ENCODE measurements at regions not wholly inside any gene's neighbourhood (a gene's known extent, or its start where the extent isn't known, plus 50 kb on each side); places are given as distances from the start of the nearest gene placed in this dataset.

DNA sequence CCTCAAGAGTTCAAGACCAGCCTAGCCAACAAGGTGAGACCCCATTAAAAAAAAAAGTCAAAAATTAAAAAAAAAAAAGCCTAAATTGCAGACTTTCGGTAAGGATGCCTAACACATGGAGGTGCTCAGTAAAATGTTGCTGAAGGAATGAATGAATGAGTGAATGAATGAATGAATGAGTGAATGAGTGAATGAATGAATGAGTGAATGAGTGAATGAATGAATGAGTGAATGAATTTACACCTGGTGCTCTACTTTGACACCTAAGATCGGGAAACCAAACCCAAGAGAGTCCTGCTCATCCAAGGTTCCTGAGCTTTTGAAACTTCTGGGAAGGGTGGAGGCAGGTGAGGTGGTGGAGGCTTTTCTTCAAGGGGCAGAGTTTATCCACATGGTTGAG is 112.2 kb upstream of the LHX1 start:
- no peaks in the 10 kb centered on the region for H3K36me3 ChIP-seq (ENCODE audit: control insufficient read depth in 2 of 3, insufficient read depth in 3 of 3, low read length in 3 of 3)
- intact Hi-C loops (cut with DNase I): no loop called here
- H3K4me1 ChIP-seq (ENCODE audit: control insufficient read depth in 2 of 3, insufficient read depth in 2 of 3, low read depth in 1 of 3, low read length in 3 of 3): no peaks in the 10 kb centered on the region
- FAIRE-seq (no peak), DNase-seq (no peak)
- H3K9ac ChIP-seq (ENCODE audit: low read length in 3 of 3): no peak overlapping the region
- TF ChIP-seq, protein P1, sequence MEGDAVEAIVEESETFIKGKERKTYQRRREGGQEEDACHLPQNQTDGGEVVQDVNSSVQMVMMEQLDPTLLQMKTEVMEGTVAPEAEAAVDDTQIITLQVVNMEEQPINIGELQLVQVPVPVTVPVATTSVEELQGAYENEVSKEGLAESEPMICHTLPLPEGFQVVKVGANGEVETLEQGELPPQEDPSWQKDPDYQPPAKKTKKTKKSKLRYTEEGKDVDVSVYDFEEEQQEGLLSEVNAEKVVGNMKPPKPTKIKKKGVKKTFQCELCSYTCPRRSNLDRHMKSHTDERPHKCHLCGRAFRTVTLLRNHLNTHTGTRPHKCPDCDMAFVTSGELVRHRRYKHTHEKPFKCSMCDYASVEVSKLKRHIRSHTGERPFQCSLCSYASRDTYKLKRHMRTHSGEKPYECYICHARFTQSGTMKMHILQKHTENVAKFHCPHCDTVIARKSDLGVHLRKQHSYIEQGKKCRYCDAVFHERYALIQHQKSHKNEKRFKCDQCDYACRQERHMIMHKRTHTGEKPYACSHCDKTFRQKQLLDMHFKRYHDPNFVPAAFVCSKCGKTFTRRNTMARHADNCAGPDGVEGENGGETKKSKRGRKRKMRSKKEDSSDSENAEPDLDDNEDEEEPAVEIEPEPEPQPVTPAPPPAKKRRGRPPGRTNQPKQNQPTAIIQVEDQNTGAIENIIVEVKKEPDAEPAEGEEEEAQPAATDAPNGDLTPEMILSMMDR (IDR thresholded peaks at IDR 0.05; ENCODE audit: borderline replicate concordance, extremely low read depth, insufficient read depth): no peak
- H3K9me3 ChIP-seq (ENCODE audit: control insufficient read depth in 2 of 3, insufficient read depth in 1 of 3, low read length in 3 of 3): no peaks in the 10 kb centered on the region
- H3K27me3 ChIP-seq (ENCODE audit: control insufficient read depth, insufficient read depth, low read length): no peaks in the 10 kb centered on the region
- no peak overlapping the region for H3K27ac ChIP-seq (ENCODE audit: low read depth in 2 of 2, low read length in 2 of 2)
- H3K4me3 ChIP-seq (ENCODE audit: low read length in 3 of 3): no peak overlapping the region

DNA sequence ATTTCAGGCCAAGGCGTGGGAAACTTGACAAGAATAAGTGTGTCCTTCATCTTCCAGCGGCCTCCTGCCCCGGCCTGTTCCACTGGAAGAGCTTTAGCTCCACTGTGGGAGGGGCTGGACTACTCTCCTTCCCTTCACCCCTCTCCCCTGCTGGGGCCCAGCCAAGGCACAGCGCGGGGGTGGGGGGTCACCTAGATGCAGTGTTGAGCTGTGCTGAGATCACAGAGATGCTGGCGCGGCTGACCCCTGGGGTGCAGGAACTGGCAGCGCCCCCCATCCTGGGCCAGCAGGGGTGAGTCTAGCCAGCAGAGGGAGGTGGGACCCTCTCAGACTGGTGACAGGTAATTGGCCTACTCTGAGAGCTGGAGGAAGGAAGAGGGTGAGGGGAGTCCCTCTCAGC is 111.8 kb upstream of the LHX1 start:
- Histone ChIP-seq H3K9ac (ENCODE audit: low read length in 3 of 3) (no peak overlapping the region), H3K9me3 (ENCODE audit: control insufficient read depth in 2 of 3, insufficient read depth in 1 of 3, low read length in 3 of 3) (no peaks in the 10 kb centered on the region), H3K27me3 (ENCODE audit: control insufficient read depth, insufficient read depth, low read length) (no peaks in the 10 kb centered on the region), H3K27ac (ENCODE audit: low read depth in 2 of 2, low read length in 2 of 2) (no peak overlapping the region), H3K4me3 (ENCODE audit: low read length in 3 of 3) (no peak overlapping the region), H3K4me1 (ENCODE audit: control insufficient read depth in 2 of 3, insufficient read depth in 2 of 3, low read depth in 1 of 3, low read length in 3 of 3) (no peaks in the 10 kb centered on the region), H3K36me3 (ENCODE audit: control insufficient read depth in 2 of 3, insufficient read depth in 3 of 3, low read length in 3 of 3) (no peaks in the 10 kb centered on the region)
- no peak for FAIRE-seq
- peak in 1 of 5 donors; percentile 55 for DNase-seq
- TF ChIP-seq, protein P1 (IDR thresholded peaks at IDR 0.05; ENCODE audit: borderline replicate concordance, extremely low read depth, insufficient read depth): no peak
- intact Hi-C loops (cut with DNase I): no loop called here

DNA sequence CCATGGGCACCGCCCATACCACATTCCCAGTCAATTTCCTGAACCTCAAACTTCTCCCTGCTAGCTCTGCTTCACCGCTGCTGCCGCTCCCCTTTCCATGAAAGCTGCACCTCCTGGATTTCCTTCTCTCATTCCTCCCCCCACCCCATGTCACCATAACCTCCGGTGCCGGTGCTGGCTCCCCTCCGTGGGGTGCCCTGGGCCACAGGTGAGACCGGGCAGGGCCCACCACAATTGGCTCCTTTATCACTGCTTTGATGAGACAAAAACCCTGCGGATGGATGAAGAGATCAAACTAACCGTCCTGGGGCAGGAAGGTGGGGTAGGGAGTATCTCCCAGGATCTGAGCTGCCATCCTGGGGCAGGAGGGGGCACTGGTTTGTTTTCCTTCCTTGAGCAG is 111.3 kb upstream of the LHX1 start:
- H3K27me3 ChIP-seq (ENCODE audit: control insufficient read depth, insufficient read depth, low read length): no peaks in the 10 kb centered on the region
- no peak overlapping the region for H3K9ac ChIP-seq (ENCODE audit: low read length in 3 of 3)
- TF ChIP-seq, protein P1 (IDR thresholded peaks at IDR 0.05; ENCODE audit: borderline replicate concordance, extremely low read depth, insufficient read depth): no peak

DNA sequence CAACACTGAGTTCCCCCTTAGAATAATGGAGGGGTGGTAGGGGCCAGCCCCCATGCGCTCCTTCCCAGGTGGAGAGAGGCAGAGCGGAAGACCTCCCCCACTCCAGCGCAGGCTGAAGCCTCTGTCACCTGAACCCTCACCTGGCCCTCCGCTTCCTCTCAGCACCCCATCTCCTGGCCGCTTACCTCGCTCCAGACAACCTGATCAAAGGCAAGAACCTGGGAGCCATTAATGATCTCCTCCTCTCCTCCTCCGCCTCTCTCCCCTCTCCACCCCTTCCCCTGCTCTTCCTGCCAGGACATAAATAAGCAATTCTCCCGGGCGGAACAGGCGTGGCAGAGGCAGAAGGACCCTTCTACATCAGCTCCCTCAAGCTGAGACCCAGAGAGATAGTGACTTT is 110.2 kb upstream of the LHX1 start:
- Histone ChIP-seq H3K36me3 (ENCODE audit: control insufficient read depth in 2 of 3, insufficient read depth in 3 of 3, low read length in 3 of 3) (no peaks in the 10 kb centered on the region), H3K9ac (ENCODE audit: low read length in 3 of 3) (no peak overlapping the region), H3K4me3 (ENCODE audit: low read length in 3 of 3) (no peak overlapping the region), H3K27me3 (ENCODE audit: control insufficient read depth, insufficient read depth, low read length) (no peaks in the 10 kb centered on the region), H3K4me1 (ENCODE audit: control insufficient read depth in 2 of 3, insufficient read depth in 2 of 3, low read depth in 1 of 3, low read length in 3 of 3) (no peaks in the 10 kb centered on the region), H3K9me3 (ENCODE audit: control insufficient read depth in 2 of 3, insufficient read depth in 1 of 3, low read length in 3 of 3) (no peaks in the 10 kb centered on the region), H3K27ac (ENCODE audit: low read depth in 2 of 2, low read length in 2 of 2) (no peak overlapping the region)
- TF ChIP-seq, protein P1 (IDR thresholded peaks at IDR 0.05; ENCODE audit: borderline replicate concordance, extremely low read depth, insufficient read depth): no peak
- intact Hi-C loops (cut with DNase I): no loop called here
- no peak for FAIRE-seq
- peak in 3 of 5 donors; percentile 71 to 86 (median 83) for DNase-seq

More for the DNA sequence above, 111.3 kb upstream of the LHX1 start:
- Histone ChIP-seq H3K9me3 (ENCODE audit: control insufficient read depth in 2 of 3, insufficient read depth in 1 of 3, low read length in 3 of 3) (no peaks in the 10 kb centered on the region), H3K27ac (ENCODE audit: low read depth in 2 of 2, low read length in 2 of 2) (no peak overlapping the region), H3K36me3 (ENCODE audit: control insufficient read depth in 2 of 3, insufficient read depth in 3 of 3, low read length in 3 of 3) (no peaks in the 10 kb centered on the region), H3K4me1 (ENCODE audit: control insufficient read depth in 2 of 3, insufficient read depth in 2 of 3, low read depth in 1 of 3, low read length in 3 of 3) (no peaks in the 10 kb centered on the region), H3K4me3 (ENCODE audit: low read length in 3 of 3) (no peak overlapping the region)
- intact Hi-C loops (cut with DNase I): no loop called here
- DNase-seq: no peak
- FAIRE-seq: no peak

All from kidney (tissue), 13 donors.